ENCODE measurements at regions not wholly inside any gene's neighbourhood (a gene's known extent, or its start where the extent isn't known, plus 50 kb on each side); places are given as distances from the start of the nearest gene placed in this dataset.
"Not testable (repeated sequence)": the region's sequence is repeated elsewhere in the genome, so short reads cannot be mapped to it uniquely, and the experiment has no call there.

DNA sequence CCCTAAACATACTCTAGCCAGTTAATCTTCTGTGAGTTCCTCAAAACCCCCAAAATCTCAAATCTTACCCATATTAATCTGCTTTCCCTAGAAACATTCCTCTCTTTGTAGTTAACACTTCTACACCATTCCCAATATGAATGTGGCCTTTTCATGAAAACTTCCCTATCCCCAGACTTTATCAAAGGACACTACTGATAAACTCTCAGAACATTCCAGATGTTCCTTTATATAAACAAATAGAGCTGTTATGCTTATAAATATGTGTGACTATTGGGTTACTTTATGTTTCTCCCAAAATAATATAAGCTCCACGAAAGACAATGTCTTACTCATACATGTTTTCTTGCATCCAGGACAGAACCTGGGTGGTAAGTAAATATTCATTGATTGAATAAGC is 205.4 kb upstream of the NFIA start:
- no peaks in the 10 kb centered on the region for H3K9me3 ChIP-seq
- no peak overlapping the region for H3K27ac ChIP-seq
- DNase-seq (no peak), ATAC-seq (no peak)
- H3K4me1 ChIP-seq, result no peaks in the 10 kb centered on the region
- no peak for TF ChIP-seq CTCF (IDR thresholded peaks at IDR 0.05)
- H3K4me3 ChIP-seq, result no peak overlapping the region
- intact Hi-C loops (cut with DNase I), result no loop called here
- H3K27me3 ChIP-seq (ENCODE audit: low read depth), result no peaks in the 10 kb centered on the region
- no peaks in the 10 kb centered on the region for H3K36me3 ChIP-seq

DNA sequence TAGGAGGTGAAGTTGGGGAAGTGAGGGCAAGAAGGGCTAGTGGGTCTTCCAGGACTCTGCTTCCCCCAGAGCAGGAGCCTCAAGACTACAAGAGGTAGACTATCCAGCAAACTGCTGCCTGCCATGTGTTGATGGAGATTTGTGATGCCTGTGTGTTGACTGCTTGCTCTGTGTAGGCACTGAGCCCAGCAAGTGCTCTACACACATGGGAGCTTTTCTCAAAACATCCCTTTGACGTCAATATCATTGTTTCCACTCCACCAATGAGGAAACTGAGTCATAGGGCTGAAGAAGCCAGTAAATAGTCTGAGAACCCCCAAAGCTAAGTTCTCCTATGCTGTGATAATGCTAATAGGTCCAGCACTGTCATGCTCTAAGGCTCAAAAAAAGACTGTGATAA is 207.2 kb upstream of the NFIA start:
- no peaks in the 10 kb centered on the region for H3K36me3 ChIP-seq
- intact Hi-C loops (cut with DNase I), result no loop called here
- DNase-seq, result no peak
- TF ChIP-seq CTCF (IDR thresholded peaks at IDR 0.05), result no peak
- no peaks in the 10 kb centered on the region for H3K4me1 ChIP-seq
- no peaks in the 10 kb centered on the region for H3K27me3 ChIP-seq (ENCODE audit: low read depth)
- H3K27ac ChIP-seq, result no peak overlapping the region
- ATAC-seq, result no peak
- H3K4me3 ChIP-seq, result no peak overlapping the region
- no peaks in the 10 kb centered on the region for H3K9me3 ChIP-seq

DNA sequence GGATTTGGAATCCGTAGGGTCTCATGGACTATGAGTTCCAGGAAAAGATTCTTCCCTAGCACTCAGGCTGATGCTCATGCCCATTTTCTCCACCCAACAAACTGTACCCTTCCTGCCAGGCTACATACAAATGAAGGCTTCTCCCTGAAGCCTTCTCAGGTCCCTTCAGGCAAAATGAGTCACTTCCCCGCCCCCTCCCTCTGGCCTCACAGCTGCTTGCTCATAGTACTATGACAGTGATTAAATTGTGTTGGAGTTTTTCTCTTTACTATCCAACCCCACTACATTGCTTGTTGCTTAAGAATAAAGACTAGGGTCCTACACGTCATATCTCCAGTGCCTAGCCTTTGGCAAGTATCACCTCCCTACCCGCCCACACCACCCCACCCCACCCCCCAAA is 207.6 kb upstream of the NFIA start:
- Histone ChIP-seq H3K4me3 (no peak overlapping the region), H3K4me1 (no peaks in the 10 kb centered on the region), H3K9me3 (no peaks in the 10 kb centered on the region), H3K27ac (no peak overlapping the region), H3K36me3 (no peaks in the 10 kb centered on the region), H3K27me3 (ENCODE audit: low read depth) (no peaks in the 10 kb centered on the region)
- no peak for DNase-seq
- ATAC-seq, result no peak
- no peak for TF ChIP-seq CTCF (IDR thresholded peaks at IDR 0.05)
- intact Hi-C loops (cut with DNase I), result no loop called here

DNA sequence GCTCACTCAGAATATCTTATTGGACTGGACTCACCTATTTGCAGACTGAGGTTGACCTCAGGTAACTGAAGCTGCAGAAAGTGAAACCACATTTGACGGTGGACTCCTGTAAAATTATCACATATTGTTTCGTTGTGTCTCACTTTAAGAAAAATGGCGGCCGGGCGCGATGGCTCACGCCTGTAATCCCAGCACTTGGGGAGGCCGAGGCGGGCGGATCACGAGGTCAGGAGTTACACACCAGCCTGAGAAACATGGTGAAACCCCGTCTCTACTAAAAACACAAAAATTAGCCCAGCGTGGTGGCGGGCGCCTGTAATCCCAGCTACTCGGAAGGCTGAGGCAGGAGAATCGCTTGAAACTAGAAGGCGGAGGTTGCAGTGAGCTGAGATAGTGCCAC is 209.0 kb upstream of the NFIA start:
- intact Hi-C loops (cut with DNase I); H3K27ac ChIP-seq; ATAC-seq; H3K4me1 ChIP-seq; H3K9me3 ChIP-seq; H3K4me3 ChIP-seq; H3K27me3 ChIP-seq (ENCODE audit: low read depth); DNase-seq; H3K36me3 ChIP-seq: not testable (repeated sequence)

GRCh38 chr1:60872426-60873054 is 209.8 kb upstream of the NFIA start:
- H3K4me1 ChIP-seq, result no peaks in the 10 kb centered on the region
- ATAC-seq, result no peak
- no peak for TF ChIP-seq CTCF (IDR thresholded peaks at IDR 0.05)
- no peak overlapping the region for H3K27ac ChIP-seq
- intact Hi-C loops (cut with DNase I), result no loop called here
- H3K9me3 ChIP-seq, result no peaks in the 10 kb centered on the region
- H3K27me3 ChIP-seq (ENCODE audit: low read depth), result no peaks in the 10 kb centered on the region
- no peaks in the 10 kb centered on the region for H3K36me3 ChIP-seq
- DNase-seq, result no peak
- no peak overlapping the region for H3K4me3 ChIP-seq

GRCh38 chr1:60870269-60870865 is 212.0 kb upstream of the NFIA start:
- Histone ChIP-seq H3K27ac (no peak overlapping the region), H3K4me1 (peaks cover 7% of the 10 kb centered on the region), H3K9me3 (no peaks in the 10 kb centered on the region), H3K4me3 (no peak overlapping the region), H3K36me3 (no peaks in the 10 kb centered on the region), H3K27me3 (ENCODE audit: low read depth) (peaks cover 2% of the 10 kb centered on the region)
- no peak for TF ChIP-seq CTCF (IDR thresholded peaks at IDR 0.05)
- DNase-seq (no peak), ATAC-seq (no peak)
- intact Hi-C loops (cut with DNase I), result no loop called here
